H9 (cell line): ENCODE measurements at regions not wholly inside any gene's neighbourhood (a gene's known extent, or its start where the extent isn't known, plus 50 kb on each side); places are given as distances from the start of the nearest gene placed in this dataset.

Experiments used
- DNase-seq: peaks from one replicate; pipeline ENCODE4 v3.0.0-alpha.2; 2017
- H2AFZ ChIP-seq: one replicate; pipeline ENCODE4 v1.6.1; 2013; ENCODE audit warnings: mild to moderate bottlenecking, low read length, control low read depth, moderate library complexity
- H2AK5ac ChIP-seq: 2 replicates; pipeline ENCODE4 v1.6.1; 2013; ENCODE audit warnings: low read length, control low read depth, mixed read lengths; ENCODE audit not compliant: insufficient read length
- H2BK120ac ChIP-seq: one replicate; pipeline ENCODE4 v1.6.1; 2013; ENCODE audit warnings: low read depth, mild to moderate bottlenecking, low read length, control low read depth, inconsistent platforms; ENCODE audit not compliant: poor library complexity, severe bottlenecking
- H2BK12ac ChIP-seq: 2 replicates; pipeline ENCODE4 v1.6.1; 2013; ENCODE audit warnings: low read length, control low read depth, mixed read lengths, low read depth; ENCODE audit not compliant: insufficient read length
- H2BK15ac ChIP-seq: 2 replicates; pipeline ENCODE4 v1.6.1; 2013; ENCODE audit warnings: low read depth, low read length, control low read depth
- H2BK20ac ChIP-seq: one replicate; pipeline ENCODE4 v1.6.1; 2013; ENCODE audit warnings: low read depth, mild to moderate bottlenecking, low read length, control low read depth, inconsistent platforms; ENCODE audit not compliant: poor library complexity, severe bottlenecking
- H2BK5ac ChIP-seq: 2 replicates; pipeline ENCODE4 v1.6.1; 2013; ENCODE audit warnings: low read length, control low read depth, mixed read lengths; ENCODE audit not compliant: insufficient read length
- H3K14ac ChIP-seq: 2 replicates; pipeline ENCODE4 v1.6.1; 2013; ENCODE audit warnings: low read length, control low read depth; ENCODE audit not compliant: insufficient read depth
- H3K18ac ChIP-seq: 2 replicates; pipeline ENCODE4 v1.6.1; 2013; ENCODE audit warnings: low read depth, mild to moderate bottlenecking, mixed read lengths, low read length, control low read depth; ENCODE audit not compliant: insufficient read length
- H3K23ac ChIP-seq: 2 replicates; pipeline ENCODE4 v1.6.1; 2013; ENCODE audit warnings: low read length, control low read depth, mixed read lengths, low read depth; ENCODE audit not compliant: insufficient read length
- H3K23me2 ChIP-seq: 2 replicates; pipeline ENCODE4 v1.6.1; 2013; ENCODE audit warnings: low read depth, mild to moderate bottlenecking, mixed read lengths, low read length, control low read depth; ENCODE audit not compliant: insufficient read length, poor library complexity, severe bottlenecking
- H3K27ac ChIP-seq: 2 replicates; pipeline ENCODE4 v1.5.1; 2013; ENCODE audit warnings: low read length, control low read depth, mixed read lengths, low read depth; ENCODE audit not compliant: insufficient read length
- H3K27me3 ChIP-seq: 2 replicates; pipeline ENCODE4 v1.6.1; 2013; ENCODE audit warnings: low read length, control low read depth, inconsistent platforms; ENCODE audit not compliant: insufficient read depth
- H3K4ac ChIP-seq: 2 replicates; pipeline ENCODE4 v1.6.1; 2013; ENCODE audit warnings: low read depth, mild to moderate bottlenecking, control low read depth, inconsistent platforms, low read length, moderate library complexity
- H3K4me1 ChIP-seq: 2 replicates; pipeline ENCODE4 v1.6.1; 2013; ENCODE audit warnings: low read length, control low read depth, inconsistent platforms; ENCODE audit not compliant: insufficient read depth
- H3K4me2 ChIP-seq: 2 replicates; pipeline ENCODE4 v1.6.1; 2013; ENCODE audit warnings: low read length, control low read depth, mixed read lengths; ENCODE audit not compliant: insufficient read length, insufficient read depth
- H3K56ac ChIP-seq: 2 replicates; pipeline ENCODE4 v1.6.1; 2013; ENCODE audit warnings: low read depth, mild to moderate bottlenecking, mixed read lengths, low read length, control low read depth; ENCODE audit not compliant: insufficient read length
- H3K79me1 ChIP-seq: 2 replicates; pipeline ENCODE4 v1.6.1; 2013; ENCODE audit warnings: low read depth, mild to moderate bottlenecking, moderate library complexity, low read length, control low read depth, inconsistent platforms; ENCODE audit not compliant: insufficient read depth, poor library complexity, severe bottlenecking
- H3K79me2 ChIP-seq: 2 replicates; pipeline ENCODE4 v1.6.1; 2013; ENCODE audit warnings: low read length, control low read depth, inconsistent platforms; ENCODE audit not compliant: insufficient read depth
- H3K9ac ChIP-seq: 2 replicates; pipeline ENCODE4 v1.6.1; 2013; ENCODE audit warnings: low read length, control low read depth, mixed read lengths; ENCODE audit not compliant: insufficient read length; ENCODE audit errors: extremely low read depth
- H3K9me3 ChIP-seq: one replicate; pipeline ENCODE4 v1.6.1; 2013; ENCODE audit warnings: low read depth, low read length, inconsistent platforms; ENCODE audit not compliant: control insufficient read depth
- H3T11ph ChIP-seq: one replicate; pipeline ENCODE4 v1.6.1; 2013; ENCODE audit warnings: mild to moderate bottlenecking, low read length, control low read depth, inconsistent platforms
- H4K20me1 ChIP-seq: one replicate; pipeline ENCODE4 v1.6.1; 2013; ENCODE audit not compliant: control insufficient read depth, insufficient read length, insufficient read depth
- H4K5ac ChIP-seq: 2 replicates; pipeline ENCODE4 v1.6.1; 2013; ENCODE audit warnings: low read depth, mild to moderate bottlenecking, mixed read lengths, low read length, control low read depth; ENCODE audit not compliant: insufficient read length
- H4K8ac ChIP-seq: replicated peaks from 2 replicates; pipeline ENCODE4 v1.6.1; 2013; ENCODE audit warnings: low read length, control low read depth, mixed read lengths, low read depth; ENCODE audit not compliant: insufficient read length
- H4K91ac ChIP-seq: 2 replicates; pipeline ENCODE4 v1.6.1; 2013; ENCODE audit warnings: low read depth, mild to moderate bottlenecking, moderate library complexity, mixed read lengths, low read length, control low read depth; ENCODE audit not compliant: insufficient read length
- H3K27ac Mint-ChIP-seq, 3 experiments: 2 replicates in 2 of 3; 3 replicates in 1 of 3; pipeline ENCODE4 v1.8.0; 2020 to 2021; ENCODE audit warnings: mixed read lengths in 3 of 3, mild to moderate bottlenecking in 1 of 3, moderate library complexity in 1 of 3
- H3K27me3 Mint-ChIP-seq: 2 replicates; pipeline ENCODE4 v1.8.0; 2021; ENCODE audit warnings: low read depth, mild to moderate bottlenecking, moderate library complexity, mixed read lengths
- H3K36me3 Mint-ChIP-seq, 3 experiments: 2 replicates in 2 of 3; 3 replicates in 1 of 3; pipeline ENCODE4 v1.8.0; 2020 to 2021; ENCODE audit warnings: low read depth in 3 of 3, mixed read lengths in 3 of 3; ENCODE audit not compliant: insufficient read depth in 1 of 3
- H3K4me1 Mint-ChIP-seq, 2 experiments: 2 replicates each; pipeline ENCODE4 v1.8.0; 2020; ENCODE audit warnings: mixed read lengths in 2 of 2
- H3K4me3 Mint-ChIP-seq, 2 experiments: 2 replicates in 1 of 2; 3 replicates in 1 of 2; pipeline ENCODE4 v1.8.0; 2020 to 2021; ENCODE audit warnings: mild to moderate bottlenecking in 2 of 2, mixed read lengths in 2 of 2, moderate library complexity in 1 of 2
- H3K9me3 Mint-ChIP-seq, 2 experiments: 2 replicates in 1 of 2; 3 replicates in 1 of 2; pipeline ENCODE4 v1.8.0; 2020; ENCODE audit warnings: mild to moderate bottlenecking in 2 of 2, mixed read lengths in 2 of 2, moderate library complexity in 1 of 2
- CTCF ChIP-seq: fragments of 200-600 bp; sonication (generic); conservative IDR thresholded peaks from 3 replicates; pipeline ENCODE4 v1.8.0; 2021; ENCODE audit warnings: antibody characterized with exemption, mild to moderate bottlenecking
- WGBS: extraction: QIAGEN DNeasy Blood & Tissue Kit; methylation state at CpG from one replicate; pipeline ENCODE4 v1.1.7; 2013; ENCODE audit warnings: missing lambda C conversion rate, low lambda C conversion rate, mixed read lengths; ENCODE audit not compliant: insufficient read length; ENCODE audit errors: extremely low coverage; 5-methylcytosine and 5-hydroxymethylcytosine counted together

- Histone ChIP-seq H3K23ac (no peak overlapping the region), H2AK5ac (no peak overlapping the region), H3K4me2 (no peak overlapping the region), H2BK5ac (no peak overlapping the region), H3K18ac (no peak overlapping the region), H3K79me1 (no peaks in the 10 kb centered on the region), H4K8ac (no peak overlapping the region), H3K27me3 (no peaks in the 10 kb centered on the region), H3K9me3 (peaks cover 2% of the 10 kb centered on the region), H3K56ac (no peak overlapping the region), H2BK20ac (no peak overlapping the region), H3K23me2 (no peaks in the 10 kb centered on the region), H2AFZ (no peak overlapping the region), H2BK12ac (no peak overlapping the region), H4K20me1 (no peaks in the 10 kb centered on the region), H4K5ac (no peak overlapping the region), H3K9ac (no peak overlapping the region), H3K27ac (no peak overlapping the region), H3T11ph (no peak overlapping the region), H2BK120ac (no peak overlapping the region), H4K91ac (no peak overlapping the region), H3K79me2 (no peaks in the 10 kb centered on the region), H3K4me1 (no peaks in the 10 kb centered on the region), H2BK15ac (no peak overlapping the region), H3K14ac (no peak overlapping the region), H3K4ac (no peak overlapping the region)
- peaks cover 2% of the 10 kb centered on the region in 3 experiments for H3K36me3 Mint-ChIP-seq
- peaks cover 3 to 5% of the 10 kb centered on the region in 2 experiments for H3K9me3 Mint-ChIP-seq
- H3K27me3 Mint-ChIP-seq: no peaks in the 10 kb centered on the region
- H3K4me3 Mint-ChIP-seq: no peak overlapping the region
- WGBS: no CpG with 5 or more reads among the region's 2 CpGs
- no peak for DNase-seq
- TF ChIP-seq CTCF: no peak
- H3K27ac Mint-ChIP-seq: no peak overlapping the region
- peaks cover 2% of the 10 kb centered on the region in 2 experiments; a peak in 3 of 4 replicates for H3K4me1 Mint-ChIP-seq
These were observed 550.8 kb upstream of the CFAP20DC start for GRCh38 chr3:59600631-59601030.
